H9 (cell line): ENCODE measurements at regions not wholly inside any gene's neighbourhood (a gene's known extent, or its start where the extent isn't known, plus 50 kb on each side); places are given as distances from the start of the nearest gene placed in this dataset.

Experiments used
- DNase-seq: peaks from one replicate; pipeline ENCODE4 v3.0.0-alpha.2; 2017
- H2AFZ ChIP-seq: one replicate; pipeline ENCODE4 v1.6.1; 2013; ENCODE audit warnings: mild to moderate bottlenecking, low read length, control low read depth, moderate library complexity
- H2AK5ac ChIP-seq: 2 replicates; pipeline ENCODE4 v1.6.1; 2013; ENCODE audit warnings: low read length, control low read depth, mixed read lengths; ENCODE audit not compliant: insufficient read length
- H2BK120ac ChIP-seq: one replicate; pipeline ENCODE4 v1.6.1; 2013; ENCODE audit warnings: low read depth, mild to moderate bottlenecking, low read length, control low read depth, inconsistent platforms; ENCODE audit not compliant: poor library complexity, severe bottlenecking
- H2BK12ac ChIP-seq: 2 replicates; pipeline ENCODE4 v1.6.1; 2013; ENCODE audit warnings: low read length, control low read depth, mixed read lengths, low read depth; ENCODE audit not compliant: insufficient read length
- H2BK15ac ChIP-seq: 2 replicates; pipeline ENCODE4 v1.6.1; 2013; ENCODE audit warnings: low read depth, low read length, control low read depth
- H2BK20ac ChIP-seq: one replicate; pipeline ENCODE4 v1.6.1; 2013; ENCODE audit warnings: low read depth, mild to moderate bottlenecking, low read length, control low read depth, inconsistent platforms; ENCODE audit not compliant: poor library complexity, severe bottlenecking
- H2BK5ac ChIP-seq: 2 replicates; pipeline ENCODE4 v1.6.1; 2013; ENCODE audit warnings: low read length, control low read depth, mixed read lengths; ENCODE audit not compliant: insufficient read length
- H3K14ac ChIP-seq: 2 replicates; pipeline ENCODE4 v1.6.1; 2013; ENCODE audit warnings: low read length, control low read depth; ENCODE audit not compliant: insufficient read depth
- H3K18ac ChIP-seq: 2 replicates; pipeline ENCODE4 v1.6.1; 2013; ENCODE audit warnings: low read depth, mild to moderate bottlenecking, mixed read lengths, low read length, control low read depth; ENCODE audit not compliant: insufficient read length
- H3K23ac ChIP-seq: 2 replicates; pipeline ENCODE4 v1.6.1; 2013; ENCODE audit warnings: low read length, control low read depth, mixed read lengths, low read depth; ENCODE audit not compliant: insufficient read length
- H3K23me2 ChIP-seq: 2 replicates; pipeline ENCODE4 v1.6.1; 2013; ENCODE audit warnings: low read depth, mild to moderate bottlenecking, mixed read lengths, low read length, control low read depth; ENCODE audit not compliant: insufficient read length, poor library complexity, severe bottlenecking
- H3K27ac ChIP-seq: 2 replicates; pipeline ENCODE4 v1.5.1; 2013; ENCODE audit warnings: low read length, control low read depth, mixed read lengths, low read depth; ENCODE audit not compliant: insufficient read length
- H3K27me3 ChIP-seq: 2 replicates; pipeline ENCODE4 v1.6.1; 2013; ENCODE audit warnings: low read length, control low read depth, inconsistent platforms; ENCODE audit not compliant: insufficient read depth
- H3K4ac ChIP-seq: 2 replicates; pipeline ENCODE4 v1.6.1; 2013; ENCODE audit warnings: low read depth, mild to moderate bottlenecking, control low read depth, inconsistent platforms, low read length, moderate library complexity
- H3K4me1 ChIP-seq: 2 replicates; pipeline ENCODE4 v1.6.1; 2013; ENCODE audit warnings: low read length, control low read depth, inconsistent platforms; ENCODE audit not compliant: insufficient read depth
- H3K4me2 ChIP-seq: 2 replicates; pipeline ENCODE4 v1.6.1; 2013; ENCODE audit warnings: low read length, control low read depth, mixed read lengths; ENCODE audit not compliant: insufficient read length, insufficient read depth
- H3K56ac ChIP-seq: 2 replicates; pipeline ENCODE4 v1.6.1; 2013; ENCODE audit warnings: low read depth, mild to moderate bottlenecking, mixed read lengths, low read length, control low read depth; ENCODE audit not compliant: insufficient read length
- H3K79me1 ChIP-seq: 2 replicates; pipeline ENCODE4 v1.6.1; 2013; ENCODE audit warnings: low read depth, mild to moderate bottlenecking, moderate library complexity, low read length, control low read depth, inconsistent platforms; ENCODE audit not compliant: insufficient read depth, poor library complexity, severe bottlenecking
- H3K79me2 ChIP-seq: 2 replicates; pipeline ENCODE4 v1.6.1; 2013; ENCODE audit warnings: low read length, control low read depth, inconsistent platforms; ENCODE audit not compliant: insufficient read depth
- H3K9ac ChIP-seq: 2 replicates; pipeline ENCODE4 v1.6.1; 2013; ENCODE audit warnings: low read length, control low read depth, mixed read lengths; ENCODE audit not compliant: insufficient read length; ENCODE audit errors: extremely low read depth
- H3K9me3 ChIP-seq: one replicate; pipeline ENCODE4 v1.6.1; 2013; ENCODE audit warnings: low read depth, low read length, inconsistent platforms; ENCODE audit not compliant: control insufficient read depth
- H3T11ph ChIP-seq: one replicate; pipeline ENCODE4 v1.6.1; 2013; ENCODE audit warnings: mild to moderate bottlenecking, low read length, control low read depth, inconsistent platforms
- H4K20me1 ChIP-seq: one replicate; pipeline ENCODE4 v1.6.1; 2013; ENCODE audit not compliant: control insufficient read depth, insufficient read length, insufficient read depth
- H4K5ac ChIP-seq: 2 replicates; pipeline ENCODE4 v1.6.1; 2013; ENCODE audit warnings: low read depth, mild to moderate bottlenecking, mixed read lengths, low read length, control low read depth; ENCODE audit not compliant: insufficient read length
- H4K8ac ChIP-seq: replicated peaks from 2 replicates; pipeline ENCODE4 v1.6.1; 2013; ENCODE audit warnings: low read length, control low read depth, mixed read lengths, low read depth; ENCODE audit not compliant: insufficient read length
- H4K91ac ChIP-seq: 2 replicates; pipeline ENCODE4 v1.6.1; 2013; ENCODE audit warnings: low read depth, mild to moderate bottlenecking, moderate library complexity, mixed read lengths, low read length, control low read depth; ENCODE audit not compliant: insufficient read length
- H3K27ac Mint-ChIP-seq, 3 experiments: 2 replicates in 2 of 3; 3 replicates in 1 of 3; pipeline ENCODE4 v1.8.0; 2020 to 2021; ENCODE audit warnings: mixed read lengths in 3 of 3, mild to moderate bottlenecking in 1 of 3, moderate library complexity in 1 of 3
- H3K27me3 Mint-ChIP-seq: 2 replicates; pipeline ENCODE4 v1.8.0; 2021; ENCODE audit warnings: low read depth, mild to moderate bottlenecking, moderate library complexity, mixed read lengths
- H3K36me3 Mint-ChIP-seq, 3 experiments: 2 replicates in 2 of 3; 3 replicates in 1 of 3; pipeline ENCODE4 v1.8.0; 2020 to 2021; ENCODE audit warnings: low read depth in 3 of 3, mixed read lengths in 3 of 3; ENCODE audit not compliant: insufficient read depth in 1 of 3
- H3K4me1 Mint-ChIP-seq, 2 experiments: 2 replicates each; pipeline ENCODE4 v1.8.0; 2020; ENCODE audit warnings: mixed read lengths in 2 of 2
- H3K4me3 Mint-ChIP-seq, 2 experiments: 2 replicates in 1 of 2; 3 replicates in 1 of 2; pipeline ENCODE4 v1.8.0; 2020 to 2021; ENCODE audit warnings: mild to moderate bottlenecking in 2 of 2, mixed read lengths in 2 of 2, moderate library complexity in 1 of 2
- H3K9me3 Mint-ChIP-seq, 2 experiments: 2 replicates in 1 of 2; 3 replicates in 1 of 2; pipeline ENCODE4 v1.8.0; 2020; ENCODE audit warnings: mild to moderate bottlenecking in 2 of 2, mixed read lengths in 2 of 2, moderate library complexity in 1 of 2
- CTCF ChIP-seq: fragments of 200-600 bp; sonication (generic); conservative IDR thresholded peaks from 3 replicates; pipeline ENCODE4 v1.8.0; 2021; ENCODE audit warnings: antibody characterized with exemption, mild to moderate bottlenecking
- WGBS: extraction: QIAGEN DNeasy Blood & Tissue Kit; methylation state at CpG from one replicate; pipeline ENCODE4 v1.1.7; 2013; ENCODE audit warnings: missing lambda C conversion rate, low lambda C conversion rate, mixed read lengths; ENCODE audit not compliant: insufficient read length; ENCODE audit errors: extremely low coverage; 5-methylcytosine and 5-hydroxymethylcytosine counted together

- H3K56ac ChIP-seq = no peak overlapping the region
- no peak overlapping the region for H2BK15ac ChIP-seq
- no peak overlapping the region for H3K14ac ChIP-seq
- Mint-ChIP-seq H3K4me1 (no peaks in the 10 kb centered on the region), H3K9me3 (no peaks in the 10 kb centered on the region), H3K4me3 (no peak overlapping the region), H3K27ac (no peak overlapping the region), H3K36me3 (no peaks in the 10 kb centered on the region), H3K27me3 (no peaks in the 10 kb centered on the region)
- WGBS = no CpG with 5 or more reads among the region's 5 CpGs
- no peaks in the 10 kb centered on the region for H3K4me1 ChIP-seq
- H3K27ac ChIP-seq = no peak overlapping the region
- H4K5ac ChIP-seq = no peak overlapping the region
- H3K79me1 ChIP-seq = no peaks in the 10 kb centered on the region
- no peak overlapping the region for H3K18ac ChIP-seq
- H4K91ac ChIP-seq = no peak overlapping the region
- H3K9me3 ChIP-seq = no peaks in the 10 kb centered on the region
- no peak overlapping the region for H2BK12ac ChIP-seq
- no peak overlapping the region for H2AFZ ChIP-seq
- H2BK20ac ChIP-seq = no peak overlapping the region
- H4K8ac ChIP-seq = no peak overlapping the region
- H3K4me2 ChIP-seq = no peak overlapping the region
- no peaks in the 10 kb centered on the region for H4K20me1 ChIP-seq
- H3K79me2 ChIP-seq = no peaks in the 10 kb centered on the region
- no peak overlapping the region for H2BK5ac ChIP-seq
- TF ChIP-seq CTCF = no peak
- no peak overlapping the region for H3K23ac ChIP-seq
- no peak overlapping the region for H2BK120ac ChIP-seq
- no peak overlapping the region for H3K9ac ChIP-seq
- no peaks in the 10 kb centered on the region for H3K27me3 ChIP-seq
- no peak for DNase-seq
- H3T11ph ChIP-seq = no peak overlapping the region
- no peaks in the 10 kb centered on the region for H3K23me2 ChIP-seq
- H3K4ac ChIP-seq = no peak overlapping the region
- H2AK5ac ChIP-seq = no peak overlapping the region
These were observed 791.9 kb upstream of the SOX11 start for GRCh38 chr2:4900242-4900641.
